ENCODE measurements at regions not wholly inside any gene's neighbourhood (a gene's known extent, or its start where the extent isn't known, plus 50 kb on each side); places are given as distances from the start of the nearest gene placed in this dataset.

DNA sequence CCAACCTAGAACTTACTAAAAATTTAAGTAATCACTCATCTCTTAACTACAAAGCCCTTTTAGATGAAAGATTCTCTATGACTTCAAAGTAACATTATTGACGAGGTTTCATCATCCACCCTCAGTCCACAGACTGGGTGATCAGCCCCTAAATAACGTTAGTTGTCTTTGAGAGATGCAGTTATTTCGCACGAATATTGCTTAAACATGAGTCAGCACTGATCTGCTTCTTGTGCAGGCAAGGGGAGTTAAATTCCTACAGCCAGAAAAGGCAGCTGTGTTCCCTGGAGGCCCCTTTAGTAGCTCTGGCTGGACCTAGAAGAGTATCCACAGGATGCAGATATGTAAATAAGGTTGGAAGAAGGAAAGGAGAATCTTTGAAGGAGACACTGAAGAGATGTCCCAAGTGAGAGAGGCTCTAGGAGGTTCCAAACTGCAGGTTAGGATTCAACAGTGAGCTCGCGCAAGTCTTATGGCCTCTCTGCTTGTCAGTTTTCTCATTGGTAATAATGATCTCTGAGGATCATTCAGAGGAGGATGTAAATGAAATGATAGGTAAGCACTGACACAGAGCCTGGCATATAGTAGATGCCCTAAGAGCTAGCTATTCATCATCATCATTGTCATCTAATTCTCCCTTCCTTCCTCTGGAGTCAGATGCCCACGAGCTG is 122.2 kb upstream of the MAN2A1 start:
- Histone ChIP-seq H3K9me2 (ENCODE audit: insufficient read depth) (no peaks in the 10 kb centered on the region), H3K4me1 (ENCODE audit: control insufficient read depth in 1 of 2, insufficient read depth in 2 of 2, low read length in 2 of 2) (peaks cover 0 to 4% of the 10 kb centered on the region in 2 experiments; a peak in 1 of 4 replicates), H3K9ac (ENCODE audit: low read length) (no peak overlapping the region), H3K4me3 (replicated peaks in 1 of 2; ENCODE audit: low read depth in 1 of 2, low read length in 2 of 2) (no peak overlapping the region), H3K79me2 (ENCODE audit: insufficient read depth, low read length) (no peaks in the 10 kb centered on the region), H3K27ac (ENCODE audit: low read depth, low read length) (no peak overlapping the region), H3K36me3 (ENCODE audit: control insufficient read depth in 1 of 2, insufficient read depth in 2 of 2, low read length in 2 of 2) (no peaks in the 10 kb centered on the region), H3K9me3 (ENCODE audit: control insufficient read depth in 1 of 2, insufficient read depth in 1 of 2, low read depth in 1 of 2, low read length in 2 of 2) (no peaks in the 10 kb centered on the region), H4K20me1 (ENCODE audit: insufficient read depth) (no peaks in the 10 kb centered on the region), H2AFZ (ENCODE audit: low read depth, low read length, poor library complexity, severe bottlenecking) (no peak overlapping the region), H3K27me3 (ENCODE audit: insufficient read depth, low read length) (no peaks in the 10 kb centered on the region), H3K4me2 (ENCODE audit: low read length) (no peak overlapping the region)
- RAD21 ChIA-PET (ENCODE audit: low non-redundant PET in 1 of 2, low total read pairs in 2 of 2, uncharacterized antibody in 2 of 2, unreplicated experiment in 2 of 2), result no interaction called here
- DNase-seq (ENCODE audit: low read depth, low spot score), result no peak
- no peak for ATAC-seq
- no TSS peak for BruUV-seq (replicated peaks)
- CTCF ChIA-PET, result no interaction called here
- no peak for TF ChIP-seq ZNF274 (IDR thresholded peaks at IDR 0.05; ENCODE audit: low read depth, low read length)
- TF ChIP-seq EZH2 (IDR thresholded peaks at IDR 0.05), result no peak
- POLR2A ChIA-PET, result no interaction called here
- intact Hi-C loops (cut with micrococcal nuclease), result no loop called here

- ATAC-seq (no peak), DNase-seq (ENCODE audit: low read depth, low spot score) (no peak)
- Histone ChIP-seq H3K4me2 (ENCODE audit: low read length) (no peak overlapping the region), H3K27me3 (ENCODE audit: insufficient read depth, low read length) (no peaks in the 10 kb centered on the region), H3K79me2 (ENCODE audit: insufficient read depth, low read length) (no peaks in the 10 kb centered on the region), H3K9me2 (ENCODE audit: insufficient read depth) (no peaks in the 10 kb centered on the region), H3K9ac (ENCODE audit: low read length) (no peak overlapping the region), H3K27ac (ENCODE audit: low read depth, low read length) (no peak overlapping the region), H3K4me1 (ENCODE audit: control insufficient read depth in 1 of 2, insufficient read depth in 2 of 2, low read length in 2 of 2) (peaks cover 0 to 4% of the 10 kb centered on the region in 2 experiments; a peak in 1 of 4 replicates), H3K36me3 (ENCODE audit: control insufficient read depth in 1 of 2, insufficient read depth in 2 of 2, low read length in 2 of 2) (no peaks in the 10 kb centered on the region), H3K4me3 (replicated peaks in 1 of 2; ENCODE audit: low read depth in 1 of 2, low read length in 2 of 2) (no peak overlapping the region), H3K9me3 (ENCODE audit: control insufficient read depth in 1 of 2, insufficient read depth in 1 of 2, low read depth in 1 of 2, low read length in 2 of 2) (no peaks in the 10 kb centered on the region), H2AFZ (ENCODE audit: low read depth, low read length, poor library complexity, severe bottlenecking) (no peak overlapping the region), H4K20me1 (ENCODE audit: insufficient read depth) (no peaks in the 10 kb centered on the region)
- ChIA-PET POLR2A (no interaction called here), RAD21 (ENCODE audit: low non-redundant PET in 1 of 2, low total read pairs in 2 of 2, uncharacterized antibody in 2 of 2, unreplicated experiment in 2 of 2) (no interaction called here), CTCF (no interaction called here)
- BruUV-seq (replicated peaks), result no TSS peak
- intact Hi-C loops (cut with micrococcal nuclease), result no loop called here
- TF ChIP-seq EGR1 (IDR thresholded peaks at IDR 0.05; ENCODE audit: low read depth) (no peak), CBX3 (IDR thresholded peaks at IDR 0.05; ENCODE audit: low read depth) (no peak), ZBTB33 (IDR thresholded peaks at IDR 0.05; ENCODE audit: extremely low read depth, insufficient replicate concordance, low read length) (no peak), ZFX (IDR thresholded peaks at IDR 0.05) (no peak), SP1 (IDR thresholded peaks at IDR 0.05; ENCODE audit: low read depth) (no peak)
Observed at GRCh38 chr5:109566361-109566760, 123.4 kb upstream of the MAN2A1 start.

Data from HCT116 (cell line).